ENCODE measurements at regions not wholly inside any gene's neighbourhood (a gene's known extent, or its start where the extent isn't known, plus 50 kb on each side); places are given as distances from the start of the nearest gene placed in this dataset.
"Not testable (repeated sequence)": the region's sequence is repeated elsewhere in the genome, so short reads cannot be mapped to it uniquely, and the experiment has no call there.

- H3K4me2 ChIP-seq, result no peak overlapping the region
- H3K36me3 ChIP-seq, result no peaks in the 10 kb centered on the region
- Mint-ChIP-seq H3K27me3 (ENCODE audit: insufficient read depth, low read depth) (peaks cover 8% of the 10 kb centered on the region), H3K4me3 (no peak overlapping the region), H3K27ac (peak overlapping the region; percentile 66), H3K4me1 (peaks cover 19% of the 10 kb centered on the region), H3K36me3 (no peaks in the 10 kb centered on the region), H3K9me3 (peaks cover 13% of the 10 kb centered on the region)
- no peaks in the 10 kb centered on the region for H3K9me3 ChIP-seq (ENCODE audit: low read depth)
- no peak overlapping the region for H3K4me3 ChIP-seq
- H3K9ac ChIP-seq, result no peak overlapping the region
- H4K20me1 ChIP-seq (ENCODE audit: low read depth), result no peaks in the 10 kb centered on the region
- no peak for DNase-seq (ENCODE audit: low spot score)
- H3K27ac ChIP-seq, result no peak overlapping the region
- TF ChIP-seq EZH2 (IDR thresholded peaks at IDR 0.05), result no peak
- no peak for TF ChIP-seq EZH2phosphoT487 (IDR thresholded peaks at IDR 0.05)
- H3K79me2 ChIP-seq (ENCODE audit: low read depth), result no peaks in the 10 kb centered on the region
- peaks cover 10% of the 10 kb centered on the region for H3K4me1 ChIP-seq
- no peaks in the 10 kb centered on the region for H3F3A ChIP-seq (ENCODE audit: low read depth)
- no peaks in the 10 kb centered on the region for H3K27me3 ChIP-seq
- peak overlapping the region; percentile 45 for H2AFZ ChIP-seq (replicated peaks)
These were observed 114.8 kb upstream of the ZNF236 start for GRCh38 chr18:76707534-76707933.

GRCh38 chr18:76704589-76704988 lies 117.8 kb upstream of the ZNF236 start:
- H4K20me1 ChIP-seq (ENCODE audit: low read depth); H3K9ac ChIP-seq; H3K4me2 ChIP-seq; H3K4me3 Mint-ChIP-seq; H3K27ac ChIP-seq; H2AFZ ChIP-seq (replicated peaks); H3K79me2 ChIP-seq (ENCODE audit: low read depth); H3K27ac Mint-ChIP-seq; H3F3A ChIP-seq (ENCODE audit: low read depth); H3K36me3 Mint-ChIP-seq; H3K27me3 Mint-ChIP-seq (ENCODE audit: insufficient read depth, low read depth); H3K9me3 ChIP-seq (ENCODE audit: low read depth); H3K4me3 ChIP-seq; DNase-seq (ENCODE audit: low spot score); H3K27me3 ChIP-seq; H3K36me3 ChIP-seq: not testable (repeated sequence)
- peaks cover 10% of the 10 kb centered on the region for H3K4me1 ChIP-seq
- H3K9me3 Mint-ChIP-seq, result peaks cover 14% of the 10 kb centered on the region
- H3K4me1 Mint-ChIP-seq, result peaks cover 14% of the 10 kb centered on the region

- Mint-ChIP-seq H3K9me3 (peaks cover 16% of the 10 kb centered on the region), H3K4me3 (no peak overlapping the region), H3K4me1 (peaks cover 23% of the 10 kb centered on the region), H3K36me3 (no peaks in the 10 kb centered on the region), H3K27me3 (ENCODE audit: insufficient read depth, low read depth) (peaks cover 5% of the 10 kb centered on the region), H3K27ac (no peak overlapping the region)
- TF ChIP-seq EZH2 (IDR thresholded peaks at IDR 0.05) (no peak), CTCF (IDR thresholded peaks at IDR 0.05) (no peak), EZH2phosphoT487 (IDR thresholded peaks at IDR 0.05) (no peak)
- Histone ChIP-seq H3K9ac (no peak overlapping the region), H3K9me3 (ENCODE audit: low read depth) (no peaks in the 10 kb centered on the region), H3K27me3 (no peaks in the 10 kb centered on the region), H3K79me2 (ENCODE audit: low read depth) (no peaks in the 10 kb centered on the region), H3K4me2 (no peak overlapping the region), H3K27ac (no peak overlapping the region), H2AFZ (replicated peaks) (no peak overlapping the region), H3F3A (ENCODE audit: low read depth) (no peaks in the 10 kb centered on the region), H3K4me3 (no peak overlapping the region), H3K36me3 (no peaks in the 10 kb centered on the region), H3K4me1 (peaks cover 13% of the 10 kb centered on the region), H4K20me1 (ENCODE audit: low read depth) (no peaks in the 10 kb centered on the region)
- no peak for DNase-seq (ENCODE audit: low spot score)
These were observed 122.4 kb upstream of the ZNF236 start for GRCh38 chr18:76699923-76700322.

- Histone ChIP-seq H3K4me3 (no peak overlapping the region), H3K9ac (no peak overlapping the region), H3K4me2 (peak overlapping the region; percentile 52), H3F3A (ENCODE audit: low read depth) (no peaks in the 10 kb centered on the region), H2AFZ (replicated peaks) (peak overlapping the region; percentile 74), H3K9me3 (ENCODE audit: low read depth) (no peaks in the 10 kb centered on the region), H3K36me3 (no peaks in the 10 kb centered on the region), H3K4me1 (peaks cover 13% of the 10 kb centered on the region), H4K20me1 (ENCODE audit: low read depth) (no peaks in the 10 kb centered on the region), H3K27ac (no peak overlapping the region), H3K79me2 (ENCODE audit: low read depth) (no peaks in the 10 kb centered on the region), H3K27me3 (no peaks in the 10 kb centered on the region)
- no peak overlapping the region for H3K4me3 Mint-ChIP-seq
- peaks cover 21% of the 10 kb centered on the region for H3K4me1 Mint-ChIP-seq
- DNase-seq (ENCODE audit: low spot score), result peak; percentile 56
- TF ChIP-seq CTCF (IDR thresholded peaks at IDR 0.05) (no peak), EZH2 (IDR thresholded peaks at IDR 0.05) (no peak), EZH2phosphoT487 (IDR thresholded peaks at IDR 0.05) (no peak)
- H3K9me3 Mint-ChIP-seq, result peaks cover 2% of the 10 kb centered on the region
- no peaks in the 10 kb centered on the region for H3K36me3 Mint-ChIP-seq
- H3K27ac Mint-ChIP-seq, result peak overlapping the region; percentile 52
- peaks cover 2% of the 10 kb centered on the region for H3K27me3 Mint-ChIP-seq (ENCODE audit: insufficient read depth, low read depth)
These were observed 124.9 kb upstream of the ZNF236 start for GRCh38 chr18:76697441-76697901.

Data from neural progenitor cell (in vitro differentiated cells).